Common myeloid progenitor, CD34-positive (primary cell): ENCODE measurements at regions not wholly inside any gene's neighbourhood (a gene's known extent, or its start where the extent isn't known, plus 50 kb on each side); places are given as distances from the start of the nearest gene placed in this dataset.

Source experiments
- CTCF ChIA-PET: fragments of 350-600 bp; sonication (Branson Sonifier 250); formaldehyde crosslinking; loops from one replicate; lab custom pipeline; 2021; ENCODE audit warnings: antibody characterized with exemption; lab: Charles Lee
- POLR2A ChIA-PET: fragments of 350-600 bp; sonication (Branson Sonifier 250); formaldehyde crosslinking; loops from one replicate; lab custom pipeline; 2021; ENCODE audit warnings: antibody characterized with exemption; lab: Charles Lee
- DNase-seq, 3 donors: peaks; one replicate each; pipeline versions ENCODE4 v3.0.0 to v3.0.0-alpha.2; 2013
- H3K27ac ChIP-seq, 2 experiments: 1 replicate in 1 of 2; 2 replicates in 1 of 2; pipeline ENCODE4 v1.7.0; 2013; ENCODE audit warnings: inconsistent platforms in 2 of 2, low read length in 2 of 2, mild to moderate bottlenecking in 2 of 2, low read depth in 1 of 2, moderate library complexity in 1 of 2; ENCODE audit not compliant: severe bottlenecking in 2 of 2, insufficient read depth in 1 of 2, poor library complexity in 1 of 2
- H3K27me3 ChIP-seq, 5 experiments: replicated peaks in 2 of 5; 1 replicate in 3 of 5; 2 replicates in 2 of 5; pipeline versions ENCODE4 v1.6.1 to v1.7.0; 2013; ENCODE audit warnings: low read length in 4 of 5, mild to moderate bottlenecking in 2 of 5, moderate library complexity in 2 of 5, inconsistent platforms in 1 of 5; ENCODE audit not compliant: insufficient read depth in 5 of 5, control insufficient read depth in 4 of 5
- H3K36me3 ChIP-seq, 4 experiments: 1 replicate in 2 of 4; 2 replicates in 2 of 4; pipeline versions ENCODE4 v1.6.1 to v1.7.0; 2013; ENCODE audit warnings: low read length in 3 of 4, control low read depth in 1 of 4, mild to moderate bottlenecking in 1 of 4; ENCODE audit not compliant: control insufficient read depth in 4 of 4, insufficient read depth in 4 of 4
- H3K4me1 ChIP-seq, 4 experiments: 1 replicate in 3 of 4; 2 replicates in 1 of 4; pipeline versions ENCODE4 v1.6.1 to v1.7.1; 2013; ENCODE audit warnings: low read length in 3 of 4, mild to moderate bottlenecking in 3 of 4, control low read depth in 1 of 4, inconsistent platforms in 1 of 4, moderate library complexity in 1 of 4; ENCODE audit not compliant: control insufficient read depth in 4 of 4, insufficient read depth in 4 of 4; ENCODE audit errors: control extremely low read depth in 1 of 4
- H3K4me3 ChIP-seq, 7 experiments: 1 replicate in 4 of 7; 2 replicates in 3 of 7; pipeline versions ENCODE4 v1.5.1 to v1.7.0; 2013; ENCODE audit warnings: mild to moderate bottlenecking in 7 of 7, low read length in 6 of 7, moderate library complexity in 6 of 7, inconsistent platforms in 2 of 7, low read depth in 2 of 7, control low read depth in 1 of 7; ENCODE audit not compliant: insufficient read depth in 4 of 7, control insufficient read depth in 1 of 7; ENCODE audit errors: extremely low read depth in 1 of 7
- H3K9me3 ChIP-seq, 5 experiments: 1 replicate in 4 of 5; 2 replicates in 1 of 5; pipeline versions ENCODE4 v1.6.1 to v1.7.1; 2013; ENCODE audit warnings: low read length in 4 of 5, mild to moderate bottlenecking in 2 of 5, inconsistent platforms in 1 of 5, low read depth in 1 of 5, moderate library complexity in 1 of 5; ENCODE audit not compliant: control insufficient read depth in 4 of 5, insufficient read depth in 2 of 5; ENCODE audit errors: control extremely low read depth in 1 of 5
- WGBS: methylation state at CpG from one replicate; pipeline ENCODE4 v1.1.5; 2013; ENCODE audit not compliant: insufficient coverage; 5-methylcytosine and 5-hydroxymethylcytosine counted together

DNA sequence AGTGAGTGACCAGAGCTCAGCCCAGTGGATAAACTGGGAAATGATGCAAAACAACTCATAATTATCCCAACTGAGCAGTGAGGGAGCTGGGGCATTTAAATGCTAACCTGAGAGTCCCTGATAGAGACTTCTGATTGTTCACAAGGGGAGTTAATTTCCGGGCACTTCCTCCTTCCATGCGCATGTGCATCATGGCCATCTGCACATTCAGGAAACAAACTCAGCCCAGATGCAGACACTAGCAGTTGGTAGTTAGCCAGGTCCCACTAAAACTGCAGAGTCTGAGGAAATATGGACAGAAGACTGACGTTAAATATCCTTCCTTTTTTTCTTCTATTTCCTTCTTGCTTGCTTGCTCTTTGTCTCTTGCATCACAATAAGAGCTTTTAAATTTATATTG is 852.1 kb upstream of the LRRC4C start:
- H3K4me3 ChIP-seq, result no peak overlapping the region
- H3K9me3 ChIP-seq, result no peaks in the 10 kb centered on the region
- ChIA-PET POLR2A (no interaction called here), CTCF (no interaction called here)
- H3K27me3 ChIP-seq, result no peaks in the 10 kb centered on the region
- DNase-seq, result no peak
- no peak overlapping the region for H3K27ac ChIP-seq
- WGBS, result 21% methylated on average over 2 of the region's 3 CpGs
- no peaks in the 10 kb centered on the region for H3K36me3 ChIP-seq
- no peaks in the 10 kb centered on the region for H3K4me1 ChIP-seq

DNA sequence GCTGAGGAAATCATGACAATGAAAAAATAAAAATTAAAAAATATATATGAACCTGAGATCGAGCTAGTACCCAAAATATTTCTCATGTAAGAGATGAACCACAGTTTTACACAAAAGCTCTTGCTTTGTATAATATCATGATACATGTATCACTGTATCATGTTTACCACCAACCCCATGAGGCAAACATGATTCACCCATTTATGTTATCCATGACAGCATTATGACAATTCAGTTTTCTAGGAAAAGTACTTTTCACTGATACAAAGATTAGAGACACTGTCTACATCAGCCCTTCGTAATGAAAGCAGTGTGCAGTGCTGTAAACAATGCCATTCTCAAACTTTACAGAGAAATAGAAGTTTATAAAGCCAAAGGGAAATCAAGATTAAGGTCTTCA is 852.5 kb upstream of the LRRC4C start:
- Histone ChIP-seq H3K4me1 (no peaks in the 10 kb centered on the region), H3K27ac (no peak overlapping the region), H3K4me3 (no peak overlapping the region), H3K9me3 (no peaks in the 10 kb centered on the region), H3K27me3 (no peaks in the 10 kb centered on the region), H3K36me3 (no peaks in the 10 kb centered on the region)
- 13% methylated on average over 1 of the region's 2 CpGs for WGBS
- DNase-seq, result no peak
- POLR2A ChIA-PET, result no interaction called here
- CTCF ChIA-PET, result no interaction called here

DNA sequence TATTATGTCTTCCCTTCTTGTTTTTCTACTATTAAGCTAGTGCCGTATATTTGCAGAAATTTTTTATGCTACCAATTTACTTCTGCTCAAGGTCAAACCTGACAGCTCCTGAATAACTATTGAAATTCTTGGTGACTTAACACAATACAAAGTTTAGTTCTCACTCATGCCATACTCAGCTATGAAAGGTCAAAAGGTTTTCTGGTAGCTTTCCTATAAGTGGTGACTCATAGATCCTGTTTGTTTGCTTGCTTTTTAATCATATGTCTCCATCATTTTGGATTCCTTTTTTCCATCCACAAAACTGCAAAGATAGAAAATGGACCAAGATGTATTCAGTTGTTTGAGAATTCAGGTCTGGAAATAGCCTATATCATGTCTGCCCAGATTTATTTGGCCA is 855.8 kb upstream of the LRRC4C start:
- ChIA-PET POLR2A (no interaction called here), CTCF (no interaction called here)

DNA sequence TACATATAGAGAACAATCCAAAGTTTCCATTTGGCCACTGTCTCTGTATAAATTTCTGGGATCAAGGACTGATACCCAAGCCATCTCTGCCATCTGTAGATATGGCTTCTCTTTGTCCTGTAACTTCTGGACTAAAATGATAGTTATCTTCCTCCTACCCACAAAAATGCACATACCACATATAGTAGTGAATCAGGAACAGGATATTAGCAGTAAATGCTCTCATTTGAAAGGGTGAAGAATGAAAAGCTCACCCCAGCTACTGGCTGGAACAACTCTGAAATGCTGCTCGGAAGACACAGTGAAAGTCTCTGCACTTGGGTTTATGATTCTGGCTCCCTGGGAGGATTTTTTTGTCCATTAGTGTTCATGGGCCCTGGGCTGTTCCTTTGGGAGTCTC is 856.4 kb upstream of the LRRC4C start:
- POLR2A ChIA-PET, result no interaction called here
- H3K4me3 ChIP-seq, result no peak overlapping the region
- H3K27ac ChIP-seq, result no peak overlapping the region
- CTCF ChIA-PET, result no interaction called here
- WGBS, result 100% methylated on average over 1 of the region's 1 CpG
- H3K4me1 ChIP-seq, result no peaks in the 10 kb centered on the region
- DNase-seq, result no peak
- H3K9me3 ChIP-seq, result no peaks in the 10 kb centered on the region
- H3K36me3 ChIP-seq, result no peaks in the 10 kb centered on the region
- no peaks in the 10 kb centered on the region for H3K27me3 ChIP-seq

More for the DNA sequence above, 855.8 kb upstream of the LRRC4C start:
- H3K4me3 ChIP-seq, result no peak overlapping the region
- H3K36me3 ChIP-seq, result no peaks in the 10 kb centered on the region
- no peak for DNase-seq
- no peaks in the 10 kb centered on the region for H3K4me1 ChIP-seq
- no peaks in the 10 kb centered on the region for H3K27me3 ChIP-seq
- H3K9me3 ChIP-seq, result no peaks in the 10 kb centered on the region
- no peak overlapping the region for H3K27ac ChIP-seq
- WGBS, result 89% methylated on average over 1 of the region's 1 CpG

DNA sequence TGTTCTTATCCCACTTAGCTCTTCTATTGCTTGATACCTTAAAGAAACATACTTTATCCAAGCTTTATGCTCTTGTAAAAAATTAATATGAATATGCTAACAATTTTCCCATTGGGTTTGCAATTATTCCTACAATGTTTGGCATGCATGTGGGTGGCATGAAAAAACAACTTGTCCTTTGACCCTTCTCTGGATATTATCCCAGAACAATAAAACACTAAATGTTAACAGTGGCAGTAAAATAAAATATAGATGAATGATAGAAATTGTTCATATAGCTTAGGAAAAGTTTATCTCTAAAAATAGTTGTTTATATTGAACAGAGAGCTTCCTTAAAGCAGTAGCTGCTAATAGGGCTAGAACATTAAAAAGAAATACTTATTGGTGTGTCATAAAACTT is 860.5 kb upstream of the LRRC4C start:
- CTCF ChIA-PET, result interaction anchor here (0.6 kb wide), 1 partner anchor 191 kb away, joined by 3 read pairs; no protein-coding TSS in a partner anchor
- no peak overlapping the region for H3K4me3 ChIP-seq
- H3K27me3 ChIP-seq, result no peaks in the 10 kb centered on the region
- POLR2A ChIA-PET, result no interaction called here
- no peaks in the 10 kb centered on the region for H3K36me3 ChIP-seq
- H3K9me3 ChIP-seq, result no peaks in the 10 kb centered on the region
- H3K4me1 ChIP-seq, result no peaks in the 10 kb centered on the region
- no peak overlapping the region for H3K27ac ChIP-seq
- DNase-seq, result no peak

DNA sequence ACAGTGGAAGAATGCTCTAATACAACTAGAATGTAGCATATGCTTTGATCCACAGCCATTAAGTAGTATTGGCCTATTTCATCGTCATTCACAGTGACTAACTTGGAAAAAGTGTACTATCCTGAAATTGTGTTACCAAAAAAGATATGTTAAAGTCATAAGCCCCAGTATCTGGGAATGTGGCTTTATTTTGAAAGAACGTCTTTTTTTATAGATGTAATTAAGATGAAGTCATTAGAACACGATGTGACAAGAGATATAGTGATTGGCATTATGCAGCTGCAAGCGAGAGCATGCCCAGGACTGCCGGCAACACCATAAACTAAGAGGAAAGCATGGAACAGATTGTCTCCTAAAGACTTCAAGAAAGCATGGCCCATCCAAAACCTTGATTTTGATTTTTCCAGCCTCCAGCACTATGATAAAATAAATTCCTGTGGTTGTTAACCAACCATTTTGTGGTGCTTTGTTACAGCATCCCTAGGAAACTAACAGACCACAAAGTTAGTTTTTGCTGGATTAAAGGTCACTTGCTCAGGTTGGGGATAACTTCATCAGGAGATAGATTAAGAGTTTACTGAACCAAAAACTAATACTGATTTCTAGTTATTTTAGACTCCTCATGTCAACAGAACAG is 870.6 kb upstream of the LRRC4C start:
- H3K4me3 ChIP-seq, result no peak overlapping the region
- no peaks in the 10 kb centered on the region for H3K27me3 ChIP-seq
- H3K36me3 ChIP-seq, result no peaks in the 10 kb centered on the region
- H3K27ac ChIP-seq, result no peak overlapping the region
- no peak for DNase-seq
- 85% methylated on average over 4 of the region's 5 CpGs for WGBS
- ChIA-PET CTCF (no interaction called here), POLR2A (no interaction called here)
- H3K4me1 ChIP-seq, result no peaks in the 10 kb centered on the region
- no peaks in the 10 kb centered on the region for H3K9me3 ChIP-seq

DNA sequence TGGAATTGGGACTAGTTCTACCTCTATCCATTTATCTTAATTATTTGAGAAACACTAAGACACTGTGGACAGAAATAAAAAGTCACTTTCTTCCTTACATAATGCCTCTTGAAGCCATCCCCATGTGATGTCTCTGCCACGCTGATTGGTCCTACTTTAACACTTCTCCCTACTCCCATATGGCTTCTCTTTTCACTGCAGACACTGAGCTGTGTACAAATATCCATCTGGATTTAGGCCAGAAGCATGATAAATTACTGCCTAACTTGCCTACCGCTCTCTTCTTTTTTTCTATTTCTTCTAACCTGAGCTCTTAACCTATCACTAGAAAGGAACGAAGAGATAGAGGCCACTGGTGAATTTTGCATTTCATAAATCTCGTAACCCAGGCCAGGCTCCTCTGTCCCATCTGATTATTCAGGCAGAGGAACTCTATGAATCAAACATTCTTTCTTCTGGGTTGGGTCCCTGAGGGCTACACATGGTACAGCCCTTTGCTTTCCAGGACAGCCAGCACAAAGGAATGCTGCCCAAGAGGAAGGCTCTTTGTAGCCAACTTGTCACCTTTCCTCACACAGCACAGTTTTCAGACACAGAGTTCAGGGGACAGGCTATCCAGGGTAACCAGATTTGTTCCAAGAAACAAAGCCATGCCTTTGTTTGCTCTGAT is 878.5 kb upstream of the LRRC4C start:
- POLR2A ChIA-PET, result no interaction called here

More for the DNA sequence above, 878.5 kb upstream of the LRRC4C start:
- Histone ChIP-seq H3K4me3 (no peak overlapping the region), H3K36me3 (no peaks in the 10 kb centered on the region), H3K27ac (no peak overlapping the region), H3K9me3 (no peaks in the 10 kb centered on the region), H3K27me3 (no peaks in the 10 kb centered on the region), H3K4me1 (no peaks in the 10 kb centered on the region)
- WGBS, result 94% methylated on average over 4 of the region's 4 CpGs
- CTCF ChIA-PET, result interaction anchor here (0.6 kb wide), 1 partner anchor 304 kb away, joined by 4 read pairs; no protein-coding TSS in a partner anchor
- no peak for DNase-seq
